Mucosa of rectum (tissue), 2 donors: ENCODE measurements at regions not wholly inside any gene's neighbourhood (a gene's known extent, or its start where the extent isn't known, plus 50 kb on each side); places are given as distances from the start of the nearest gene placed in this dataset.

ENCODE experiments used
- H3K27ac ChIP-seq, 2 donors: one replicate each; pipeline ENCODE4 v1.7.0; 2013; ENCODE audit warnings: inconsistent platforms in 2 of 2, low read depth in 2 of 2, low read length in 2 of 2
- H3K27me3 ChIP-seq, 2 donors: one replicate each; pipeline ENCODE4 v1.7.0; 2013; ENCODE audit warnings: low read length in 2 of 2; ENCODE audit not compliant: control insufficient read depth in 2 of 2, insufficient read depth in 2 of 2
- H3K36me3 ChIP-seq, 2 donors: one replicate each; pipeline ENCODE4 v1.7.0; 2013; ENCODE audit warnings: low read length in 2 of 2; ENCODE audit not compliant: control insufficient read depth in 2 of 2, insufficient read depth in 2 of 2
- H3K4me1 ChIP-seq, 2 donors: one replicate each; pipeline ENCODE4 v1.7.0; 2013; ENCODE audit warnings: low read length in 2 of 2, mild to moderate bottlenecking in 1 of 2; ENCODE audit not compliant: control insufficient read depth in 2 of 2, insufficient read depth in 2 of 2
- H3K4me3 ChIP-seq, 2 donors: one replicate each; pipeline ENCODE4 v1.7.0; 2013; ENCODE audit warnings: low read length in 2 of 2
- H3K9ac ChIP-seq, 2 donors: one replicate each; pipeline ENCODE4 v1.7.0; 2013; ENCODE audit warnings: low read length in 2 of 2, low read depth in 1 of 2, mild to moderate bottlenecking in 1 of 2
- H3K9me3 ChIP-seq, 2 donors: one replicate each; pipeline ENCODE4 v1.7.0; 2013; ENCODE audit warnings: low read length in 2 of 2; ENCODE audit not compliant: control insufficient read depth in 2 of 2
- donor health status: healthy.
- donor health status: Normal muscosa, but diverticular disease.

DNA sequence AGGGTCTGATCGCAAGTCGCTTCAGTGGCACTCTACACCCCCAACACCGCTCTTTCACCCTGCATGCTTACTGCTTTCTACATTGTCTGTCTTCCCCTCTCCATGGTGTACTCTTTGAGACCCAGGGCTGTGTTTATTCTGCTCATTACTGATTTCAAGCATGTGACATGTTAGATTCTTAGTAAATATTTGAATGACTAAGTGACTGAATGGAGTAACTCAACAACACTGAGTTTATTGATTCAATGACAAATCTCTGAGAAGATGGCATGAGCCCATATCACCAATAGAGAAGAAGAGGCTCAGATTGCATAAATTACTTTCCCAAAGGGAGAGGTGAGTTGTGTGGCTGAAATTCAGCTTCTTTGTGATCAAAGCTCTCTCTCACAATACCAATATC lies 89.7 kb upstream of the OSMR start:
- H3K27ac ChIP-seq: no peak overlapping the region
- H3K4me1 ChIP-seq: no peaks in the 10 kb centered on the region
- no peak overlapping the region for H3K9ac ChIP-seq
- H3K27me3 ChIP-seq: no peaks in the 10 kb centered on the region
- H3K36me3 ChIP-seq: no peaks in the 10 kb centered on the region
- H3K4me3 ChIP-seq: no peak overlapping the region
- H3K9me3 ChIP-seq: no peaks in the 10 kb centered on the region

- Histone ChIP-seq H3K27ac (no peak overlapping the region), H3K9ac (no peak overlapping the region), H3K9me3 (no peaks in the 10 kb centered on the region), H3K4me1 (no peaks in the 10 kb centered on the region), H3K27me3 (no peaks in the 10 kb centered on the region), H3K36me3 (no peaks in the 10 kb centered on the region), H3K4me3 (no peak overlapping the region)
Observed at GRCh38 chr5:38757451-38758245, 88.2 kb upstream of the OSMR start.

DNA sequence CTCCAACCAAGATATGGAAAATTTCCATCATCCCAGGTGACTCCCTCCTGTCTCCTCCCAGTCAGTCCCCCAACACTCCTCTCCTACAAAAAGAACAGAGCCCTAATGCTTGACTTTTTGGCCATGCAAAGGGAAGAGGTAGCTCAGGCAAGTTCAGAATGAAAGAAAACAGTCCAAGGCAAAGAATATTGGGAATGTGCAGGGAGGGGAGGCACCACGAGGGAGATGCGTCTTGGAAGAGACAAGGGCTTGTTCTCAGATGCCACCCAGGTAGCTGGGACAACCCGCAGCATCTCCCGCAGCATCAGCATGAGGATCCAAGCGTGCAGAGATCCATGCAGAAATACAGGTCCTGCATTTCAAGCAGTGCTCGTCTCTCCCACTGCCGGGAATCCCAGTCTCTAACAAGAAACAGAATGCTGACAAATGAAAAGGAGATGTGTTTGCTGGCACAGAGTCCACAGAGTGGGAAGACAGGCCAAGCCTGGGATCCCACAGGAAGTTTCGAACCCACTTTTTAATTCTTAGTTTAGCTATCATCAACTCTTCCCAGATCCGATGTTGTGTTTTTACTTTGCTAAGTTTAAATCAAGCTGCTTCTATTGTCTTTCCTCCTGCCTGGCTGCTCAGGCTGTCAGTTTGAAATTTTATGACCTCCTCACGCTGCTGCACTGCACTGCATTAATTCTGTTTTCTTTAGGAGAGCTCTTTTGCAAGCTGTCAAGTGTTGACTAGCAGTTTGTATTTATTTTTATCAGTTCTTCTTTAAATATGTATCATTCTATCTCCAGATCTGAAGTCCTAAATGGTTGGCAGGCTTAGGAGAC lies 86.8 kb upstream of the OSMR start:
- no peak overlapping the region for H3K9ac ChIP-seq

GRCh38 chr5:38764937-38765391 lies 80.8 kb upstream of the OSMR start:
- Histone ChIP-seq H3K9ac (no peak overlapping the region), H3K36me3 (no peaks in the 10 kb centered on the region), H3K9me3 (no peaks in the 10 kb centered on the region), H3K27me3 (no peaks in the 10 kb centered on the region), H3K4me3 (no peak overlapping the region), H3K27ac (no peak overlapping the region), H3K4me1 (no peaks in the 10 kb centered on the region)

More for the DNA sequence above, 86.8 kb upstream of the OSMR start:
- Histone ChIP-seq H3K4me1 (no peaks in the 10 kb centered on the region), H3K27ac (no peak overlapping the region), H3K27me3 (no peaks in the 10 kb centered on the region), H3K4me3 (no peak overlapping the region), H3K36me3 (no peaks in the 10 kb centered on the region), H3K9me3 (no peaks in the 10 kb centered on the region)

GRCh38 chr5:38765399-38765861 lies 80.4 kb upstream of the OSMR start:
- H3K4me1 ChIP-seq: no peaks in the 10 kb centered on the region
- no peaks in the 10 kb centered on the region for H3K9me3 ChIP-seq
- H3K4me3 ChIP-seq: no peak overlapping the region
- H3K27me3 ChIP-seq: no peaks in the 10 kb centered on the region
- H3K36me3 ChIP-seq: no peaks in the 10 kb centered on the region
- no peak overlapping the region for H3K27ac ChIP-seq
- no peak overlapping the region for H3K9ac ChIP-seq

- H3K27ac ChIP-seq: no peak overlapping the region
- no peaks in the 10 kb centered on the region for H3K9me3 ChIP-seq
- no peaks in the 10 kb centered on the region for H3K36me3 ChIP-seq
- no peak overlapping the region for H3K9ac ChIP-seq
- H3K4me3 ChIP-seq: no peak overlapping the region
- H3K4me1 ChIP-seq: no peaks in the 10 kb centered on the region
- no peaks in the 10 kb centered on the region for H3K27me3 ChIP-seq
Observed at GRCh38 chr5:38766151-38766550, 79.7 kb upstream of the OSMR start.

DNA sequence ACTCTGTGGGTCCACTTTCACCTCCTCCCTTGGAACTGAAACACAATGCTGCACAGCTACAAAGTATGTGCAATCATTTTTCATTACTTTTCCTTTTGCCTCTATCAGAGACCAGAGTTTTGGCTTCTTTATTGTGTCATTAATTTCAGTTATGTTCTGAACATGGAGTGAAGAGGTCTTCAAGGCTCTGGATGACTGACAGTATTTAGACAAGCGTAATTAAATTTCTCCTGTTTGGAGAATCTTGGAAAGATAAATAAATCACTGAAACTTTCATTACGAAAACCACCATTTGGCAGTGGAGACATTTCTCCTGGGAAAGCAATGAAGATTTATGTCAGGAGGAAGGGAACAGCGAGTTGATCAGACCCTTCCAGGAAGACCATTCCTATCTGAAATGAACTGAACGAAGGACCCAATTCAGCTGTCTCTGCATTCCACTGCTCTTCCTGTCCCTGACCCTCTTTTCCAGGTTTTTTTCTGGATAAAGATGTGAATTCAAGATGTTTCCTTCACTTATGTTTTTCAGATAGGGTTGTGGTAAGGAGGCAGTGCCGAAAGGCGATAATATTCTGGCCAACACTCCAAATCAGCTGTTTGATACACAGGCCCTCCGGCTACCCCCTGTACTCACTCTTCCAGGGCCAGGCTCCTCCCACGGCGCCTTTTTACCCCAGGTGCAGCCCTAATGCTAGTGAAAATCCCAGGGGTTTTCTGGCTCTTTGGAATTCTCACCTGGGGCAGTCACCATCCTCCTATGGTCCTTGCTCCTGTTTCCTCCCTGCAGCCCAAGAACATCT lies 77.2 kb upstream of the OSMR start:
- Histone ChIP-seq H3K27ac (no peak overlapping the region), H3K36me3 (no peaks in the 10 kb centered on the region)

GRCh38 chr5:38772471-38772870 lies 73.3 kb upstream of the OSMR start:
- Histone ChIP-seq H3K27me3 (no peaks in the 10 kb centered on the region), H3K4me1 (no peaks in the 10 kb centered on the region), H3K9ac (no peak overlapping the region), H3K36me3 (no peaks in the 10 kb centered on the region), H3K27ac (no peak overlapping the region), H3K9me3 (no peaks in the 10 kb centered on the region), H3K4me3 (no peak overlapping the region)

More for the DNA sequence above, 77.2 kb upstream of the OSMR start:
- Histone ChIP-seq H3K9me3 (no peaks in the 10 kb centered on the region), H3K27me3 (no peaks in the 10 kb centered on the region), H3K4me3 (no peak overlapping the region), H3K9ac (no peak overlapping the region), H3K4me1 (no peaks in the 10 kb centered on the region)

- H3K4me3 ChIP-seq: no peak overlapping the region
- no peak overlapping the region for H3K27ac ChIP-seq
- H3K27me3 ChIP-seq: no peaks in the 10 kb centered on the region
- no peaks in the 10 kb centered on the region for H3K4me1 ChIP-seq
- no peaks in the 10 kb centered on the region for H3K36me3 ChIP-seq
- H3K9ac ChIP-seq: no peak overlapping the region
- H3K9me3 ChIP-seq: no peaks in the 10 kb centered on the region
Observed at GRCh38 chr5:38775218-38775840, 70.5 kb upstream of the OSMR start.
